Liver (tissue), 3 donors: ENCODE measurements at regions not wholly inside any gene's neighbourhood (a gene's known extent, or its start where the extent isn't known, plus 50 kb on each side); places are given as distances from the start of the nearest gene placed in this dataset.

Experiments used
- FOXA1 ChIP-seq: IDR thresholded peaks from 2 replicates; pipeline ENCODE4 v1.6.1; 2016; ENCODE audit warnings: antibody characterized with exemption
- GABPA ChIP-seq, 2 donors: IDR thresholded peaks in 1 of 2; conservative IDR thresholded peaks in 1 of 2; 2 replicates each; pipeline ENCODE4 v1.6.1; 2016; ENCODE audit warnings: antibody characterized with exemption in 2 of 2, mild to moderate bottlenecking in 1 of 2, moderate library complexity in 1 of 2
- HNF4G ChIP-seq: IDR thresholded peaks from 2 replicates; pipeline ENCODE4 v1.6.1; 2016; ENCODE audit warnings: antibody characterized with exemption
- RXRA ChIP-seq, 2 donors: IDR thresholded peaks; 2 replicates each; pipeline ENCODE4 v1.6.1; 2017 to 2018; ENCODE audit warnings: antibody characterized with exemption in 2 of 2, mild to moderate bottlenecking in 1 of 2
- TF ChIP-seq, protein P1 (sequence below): fragments of 150-350 bp; IDR thresholded peaks from 2 replicates; pipeline ENCODE4 v1.5.1; 2017; ENCODE audit warnings: improper control_type of control experiment, low read depth, low read length; ENCODE audit not compliant: missing input control
- TF ChIP-seq, protein P2 (sequence below): IDR thresholded peaks from 2 replicates; pipeline ENCODE4 v1.6.1; 2016; ENCODE audit warnings: antibody characterized with exemption, mild to moderate bottlenecking
- donor health status: healthy.
- donor health status: healthy.

DNA sequence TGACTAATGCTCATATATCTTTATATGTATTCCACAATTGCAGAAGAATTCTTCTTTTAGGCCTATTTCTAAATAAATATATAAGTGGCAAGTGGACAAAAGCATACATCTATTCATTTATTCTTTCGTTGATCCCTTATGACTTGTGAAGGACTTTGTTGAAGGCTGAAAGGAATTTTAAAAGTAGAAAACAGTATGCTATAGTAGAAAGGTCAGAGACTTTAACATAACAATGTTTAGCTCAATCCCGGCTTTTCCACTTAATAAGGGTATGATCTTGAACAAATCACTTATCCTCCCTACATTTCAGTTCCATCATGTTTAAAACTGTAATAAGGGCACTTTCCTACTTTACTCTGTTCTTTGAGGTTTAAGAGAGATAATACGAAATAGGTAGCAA, 672.9 kb downstream of the MECOM start:
- TF ChIP-seq, protein P1, sequence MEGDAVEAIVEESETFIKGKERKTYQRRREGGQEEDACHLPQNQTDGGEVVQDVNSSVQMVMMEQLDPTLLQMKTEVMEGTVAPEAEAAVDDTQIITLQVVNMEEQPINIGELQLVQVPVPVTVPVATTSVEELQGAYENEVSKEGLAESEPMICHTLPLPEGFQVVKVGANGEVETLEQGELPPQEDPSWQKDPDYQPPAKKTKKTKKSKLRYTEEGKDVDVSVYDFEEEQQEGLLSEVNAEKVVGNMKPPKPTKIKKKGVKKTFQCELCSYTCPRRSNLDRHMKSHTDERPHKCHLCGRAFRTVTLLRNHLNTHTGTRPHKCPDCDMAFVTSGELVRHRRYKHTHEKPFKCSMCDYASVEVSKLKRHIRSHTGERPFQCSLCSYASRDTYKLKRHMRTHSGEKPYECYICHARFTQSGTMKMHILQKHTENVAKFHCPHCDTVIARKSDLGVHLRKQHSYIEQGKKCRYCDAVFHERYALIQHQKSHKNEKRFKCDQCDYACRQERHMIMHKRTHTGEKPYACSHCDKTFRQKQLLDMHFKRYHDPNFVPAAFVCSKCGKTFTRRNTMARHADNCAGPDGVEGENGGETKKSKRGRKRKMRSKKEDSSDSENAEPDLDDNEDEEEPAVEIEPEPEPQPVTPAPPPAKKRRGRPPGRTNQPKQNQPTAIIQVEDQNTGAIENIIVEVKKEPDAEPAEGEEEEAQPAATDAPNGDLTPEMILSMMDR, result no peak
- TF ChIP-seq GABPA (IDR thresholded peaks at IDR 0.05 in 1 of 2, conservative IDR thresholded peaks at IDR 0.05 in 1 of 2) (no peak), RXRA (IDR thresholded peaks at IDR 0.05) (no peak), HNF4G (no peak), FOXA1 (no peak)
- TF ChIP-seq, protein P2, sequence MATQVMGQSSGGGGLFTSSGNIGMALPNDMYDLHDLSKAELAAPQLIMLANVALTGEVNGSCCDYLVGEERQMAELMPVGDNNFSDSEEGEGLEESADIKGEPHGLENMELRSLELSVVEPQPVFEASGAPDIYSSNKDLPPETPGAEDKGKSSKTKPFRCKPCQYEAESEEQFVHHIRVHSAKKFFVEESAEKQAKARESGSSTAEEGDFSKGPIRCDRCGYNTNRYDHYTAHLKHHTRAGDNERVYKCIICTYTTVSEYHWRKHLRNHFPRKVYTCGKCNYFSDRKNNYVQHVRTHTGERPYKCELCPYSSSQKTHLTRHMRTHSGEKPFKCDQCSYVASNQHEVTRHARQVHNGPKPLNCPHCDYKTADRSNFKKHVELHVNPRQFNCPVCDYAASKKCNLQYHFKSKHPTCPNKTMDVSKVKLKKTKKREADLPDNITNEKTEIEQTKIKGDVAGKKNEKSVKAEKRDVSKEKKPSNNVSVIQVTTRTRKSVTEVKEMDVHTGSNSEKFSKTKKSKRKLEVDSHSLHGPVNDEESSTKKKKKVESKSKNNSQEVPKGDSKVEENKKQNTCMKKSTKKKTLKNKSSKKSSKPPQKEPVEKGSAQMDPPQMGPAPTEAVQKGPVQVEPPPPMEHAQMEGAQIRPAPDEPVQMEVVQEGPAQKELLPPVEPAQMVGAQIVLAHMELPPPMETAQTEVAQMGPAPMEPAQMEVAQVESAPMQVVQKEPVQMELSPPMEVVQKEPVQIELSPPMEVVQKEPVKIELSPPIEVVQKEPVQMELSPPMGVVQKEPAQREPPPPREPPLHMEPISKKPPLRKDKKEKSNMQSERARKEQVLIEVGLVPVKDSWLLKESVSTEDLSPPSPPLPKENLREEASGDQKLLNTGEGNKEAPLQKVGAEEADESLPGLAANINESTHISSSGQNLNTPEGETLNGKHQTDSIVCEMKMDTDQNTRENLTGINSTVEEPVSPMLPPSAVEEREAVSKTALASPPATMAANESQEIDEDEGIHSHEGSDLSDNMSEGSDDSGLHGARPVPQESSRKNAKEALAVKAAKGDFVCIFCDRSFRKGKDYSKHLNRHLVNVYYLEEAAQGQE, result no peak
